ENCODE measurements at regions not wholly inside any gene's neighbourhood (a gene's known extent, or its start where the extent isn't known, plus 50 kb on each side); places are given as distances from the start of the nearest gene placed in this dataset.

DNA sequence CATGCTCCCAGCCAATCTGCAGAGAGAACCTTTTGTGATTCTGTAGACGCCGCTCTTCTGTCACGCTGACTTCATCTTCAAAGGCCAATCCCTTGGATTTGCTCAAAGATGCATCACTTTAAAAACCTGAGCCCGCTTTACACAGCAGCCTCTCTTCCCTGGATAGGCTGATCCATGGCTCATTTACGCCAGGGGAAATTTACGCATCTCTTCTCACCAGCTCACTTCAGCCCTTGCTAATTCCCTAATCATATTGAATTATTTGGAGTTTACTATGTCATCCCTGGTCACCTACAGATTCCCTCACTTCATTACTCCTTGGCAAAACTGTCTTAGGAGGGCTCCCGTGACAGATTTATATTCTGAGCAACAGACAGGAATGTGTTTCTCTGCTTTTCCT, 256.2 kb downstream of the EN1 start:
- Histone ChIP-seq H3K4me2 (ENCODE audit: low read length) (no peak overlapping the region), H3K9me2 (ENCODE audit: low read depth, low read length) (no peaks in the 10 kb centered on the region), H3K4me1 (ENCODE audit: insufficient read depth, low read length, severe bottlenecking) (no peaks in the 10 kb centered on the region), H2AFZ (ENCODE audit: low read length) (no peak overlapping the region), H3K27ac (ENCODE audit: low read depth, low read length, poor library complexity, severe bottlenecking) (no peak overlapping the region), H3K79me2 (ENCODE audit: insufficient read depth, low read length) (no peaks in the 10 kb centered on the region), H3K9ac (ENCODE audit: low read length) (no peak overlapping the region), H3F3A (ENCODE audit: insufficient read depth, low read length) (no peaks in the 10 kb centered on the region), H4K20me1 (ENCODE audit: insufficient read depth, low read length) (no peaks in the 10 kb centered on the region), H3K4me3 (ENCODE audit: low read depth, low read length, poor library complexity, severe bottlenecking) (no peak overlapping the region), H3K9me3 (ENCODE audit: low read length) (no peaks in the 10 kb centered on the region), H3K36me3 (ENCODE audit: insufficient read depth, low read length) (no peaks in the 10 kb centered on the region), H3K27me3 (ENCODE audit: insufficient read depth, low read length) (no peaks in the 10 kb centered on the region)
- TF ChIP-seq, protein P1, sequence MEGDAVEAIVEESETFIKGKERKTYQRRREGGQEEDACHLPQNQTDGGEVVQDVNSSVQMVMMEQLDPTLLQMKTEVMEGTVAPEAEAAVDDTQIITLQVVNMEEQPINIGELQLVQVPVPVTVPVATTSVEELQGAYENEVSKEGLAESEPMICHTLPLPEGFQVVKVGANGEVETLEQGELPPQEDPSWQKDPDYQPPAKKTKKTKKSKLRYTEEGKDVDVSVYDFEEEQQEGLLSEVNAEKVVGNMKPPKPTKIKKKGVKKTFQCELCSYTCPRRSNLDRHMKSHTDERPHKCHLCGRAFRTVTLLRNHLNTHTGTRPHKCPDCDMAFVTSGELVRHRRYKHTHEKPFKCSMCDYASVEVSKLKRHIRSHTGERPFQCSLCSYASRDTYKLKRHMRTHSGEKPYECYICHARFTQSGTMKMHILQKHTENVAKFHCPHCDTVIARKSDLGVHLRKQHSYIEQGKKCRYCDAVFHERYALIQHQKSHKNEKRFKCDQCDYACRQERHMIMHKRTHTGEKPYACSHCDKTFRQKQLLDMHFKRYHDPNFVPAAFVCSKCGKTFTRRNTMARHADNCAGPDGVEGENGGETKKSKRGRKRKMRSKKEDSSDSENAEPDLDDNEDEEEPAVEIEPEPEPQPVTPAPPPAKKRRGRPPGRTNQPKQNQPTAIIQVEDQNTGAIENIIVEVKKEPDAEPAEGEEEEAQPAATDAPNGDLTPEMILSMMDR (IDR thresholded peaks at IDR 0.05; ENCODE audit: low read length) = no peak
- TF ChIP-seq EZH2 (IDR thresholded peaks at IDR 0.05; ENCODE audit: borderline replicate concordance, low read length) = no peak

- no peaks in the 10 kb centered on the region for H3F3A ChIP-seq (ENCODE audit: insufficient read depth, low read length)
- H3K9me2 ChIP-seq (ENCODE audit: low read depth, low read length) = no peaks in the 10 kb centered on the region
- no peaks in the 10 kb centered on the region for H3K4me1 ChIP-seq (ENCODE audit: insufficient read depth, low read length, severe bottlenecking)
- H4K20me1 ChIP-seq (ENCODE audit: insufficient read depth, low read length) = no peaks in the 10 kb centered on the region
- no peak overlapping the region for H3K9ac ChIP-seq (ENCODE audit: low read length)
- H3K4me3 ChIP-seq (ENCODE audit: low read depth, low read length, poor library complexity, severe bottlenecking) = no peak overlapping the region
- no peak overlapping the region for H2AFZ ChIP-seq (ENCODE audit: low read length)
- H3K36me3 ChIP-seq (ENCODE audit: insufficient read depth, low read length) = no peaks in the 10 kb centered on the region
- no peaks in the 10 kb centered on the region for H3K9me3 ChIP-seq (ENCODE audit: low read length)
- H3K27me3 ChIP-seq (ENCODE audit: insufficient read depth, low read length) = no peaks in the 10 kb centered on the region
- no peak overlapping the region for H3K4me2 ChIP-seq (ENCODE audit: low read length)
- H3K27ac ChIP-seq (ENCODE audit: low read depth, low read length, poor library complexity, severe bottlenecking) = no peak overlapping the region
- no peak for TF ChIP-seq EZH2 (IDR thresholded peaks at IDR 0.05; ENCODE audit: borderline replicate concordance, low read length)
- TF ChIP-seq, protein P1 (IDR thresholded peaks at IDR 0.05; ENCODE audit: low read length) = no peak
- no peaks in the 10 kb centered on the region for H3K79me2 ChIP-seq (ENCODE audit: insufficient read depth, low read length)
Measured at GRCh38 chr2:118589721-118590120, 257.7 kb downstream of the EN1 start.

DNA sequence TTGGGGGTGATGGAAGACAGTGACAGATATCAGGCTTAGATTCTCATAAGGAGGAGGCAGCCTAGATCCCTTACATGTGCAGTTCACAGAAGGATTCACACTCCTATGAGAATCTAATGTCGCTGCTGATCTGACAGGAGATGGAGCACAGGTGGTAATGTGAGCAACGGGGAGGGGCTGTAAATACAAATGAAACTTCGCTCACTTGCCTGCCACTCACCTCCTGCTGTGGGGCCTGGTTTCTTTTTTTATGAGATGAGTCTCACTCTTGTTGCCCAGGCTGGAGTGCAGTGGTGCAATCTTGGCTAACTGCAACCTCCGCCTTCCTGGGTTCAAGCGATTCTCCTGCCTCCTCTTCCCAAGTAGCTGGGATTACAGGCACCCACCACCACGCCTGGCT, 258.6 kb downstream of the EN1 start:
- H3F3A ChIP-seq (ENCODE audit: insufficient read depth, low read length) = no peaks in the 10 kb centered on the region

More for the DNA sequence above, 258.6 kb downstream of the EN1 start:
- no peaks in the 10 kb centered on the region for H3K9me3 ChIP-seq (ENCODE audit: low read length)
- no peaks in the 10 kb centered on the region for H3K4me1 ChIP-seq (ENCODE audit: insufficient read depth, low read length, severe bottlenecking)
- no peak overlapping the region for H3K27ac ChIP-seq (ENCODE audit: low read depth, low read length, poor library complexity, severe bottlenecking)
- H4K20me1 ChIP-seq (ENCODE audit: insufficient read depth, low read length) = no peaks in the 10 kb centered on the region
- no peaks in the 10 kb centered on the region for H3K36me3 ChIP-seq (ENCODE audit: insufficient read depth, low read length)
- H3K4me2 ChIP-seq (ENCODE audit: low read length) = no peak overlapping the region
- TF ChIP-seq, protein P1 (IDR thresholded peaks at IDR 0.05; ENCODE audit: low read length) = no peak
- no peak for TF ChIP-seq EZH2 (IDR thresholded peaks at IDR 0.05; ENCODE audit: borderline replicate concordance, low read length)
- H3K79me2 ChIP-seq (ENCODE audit: insufficient read depth, low read length) = no peaks in the 10 kb centered on the region
- H3K4me3 ChIP-seq (ENCODE audit: low read depth, low read length, poor library complexity, severe bottlenecking) = no peak overlapping the region
- no peaks in the 10 kb centered on the region for H3K27me3 ChIP-seq (ENCODE audit: insufficient read depth, low read length)
- H2AFZ ChIP-seq (ENCODE audit: low read length) = no peak overlapping the region
- no peaks in the 10 kb centered on the region for H3K9me2 ChIP-seq (ENCODE audit: low read depth, low read length)
- no peak overlapping the region for H3K9ac ChIP-seq (ENCODE audit: low read length)
